CD4-positive, alpha-beta T cell treated with Interleukin-17A for 4 hours (primary cell): ENCODE measurements at regions not wholly inside any gene's neighbourhood (a gene's known extent, or its start where the extent isn't known, plus 50 kb on each side); places are given as distances from the start of the nearest gene placed in this dataset.

ENCODE experiments used
- DNase-seq: peaks from one replicate; pipeline ENCODE4 v3.0.0-alpha.2; 2020; ENCODE audit warnings: mixed read lengths

GRCh38 chr7:118580743-118581382 is 356.4 kb downstream of the ANKRD7 start:
- no peak for DNase-seq

DNA sequence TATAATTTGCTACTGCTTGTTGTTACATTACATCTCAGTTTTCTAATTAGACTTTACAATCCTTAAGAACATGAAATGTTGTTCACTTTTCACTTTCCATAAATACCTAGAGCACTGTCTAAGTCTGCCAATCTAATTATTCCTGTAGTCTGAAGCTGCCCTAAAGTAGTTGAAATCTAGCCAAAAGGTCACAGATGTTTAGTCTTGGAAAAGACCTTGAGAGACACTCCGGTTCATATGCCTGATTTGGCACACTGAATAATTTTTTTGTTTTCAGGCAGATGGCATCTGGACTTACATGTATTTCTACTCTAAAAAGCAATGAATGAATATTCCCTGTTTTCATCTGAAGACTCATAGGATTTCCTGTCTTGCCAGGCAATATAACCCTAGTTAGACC is 359.1 kb downstream of the ANKRD7 start:
- DNase-seq: no peak

DNA sequence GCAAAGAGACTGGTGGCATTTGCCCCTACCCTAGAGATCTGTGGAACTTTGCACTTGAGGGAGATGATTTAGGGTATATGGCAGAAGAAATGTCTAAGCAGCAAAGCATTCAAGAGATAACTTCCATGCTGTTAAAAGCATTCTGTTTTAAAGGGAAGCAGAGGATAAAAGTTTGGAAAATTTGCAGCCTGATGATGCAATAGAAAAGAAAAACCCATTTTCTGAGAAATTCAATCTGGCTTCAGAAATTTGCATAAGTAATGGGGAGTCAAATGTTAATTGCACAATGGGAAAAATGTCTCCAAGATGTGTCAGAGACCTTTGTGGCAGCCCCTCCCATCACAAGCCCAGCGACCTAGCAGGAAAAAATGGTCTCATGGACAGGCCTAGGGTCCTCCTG is 361.7 kb downstream of the ANKRD7 start:
- no peak for DNase-seq

DNA sequence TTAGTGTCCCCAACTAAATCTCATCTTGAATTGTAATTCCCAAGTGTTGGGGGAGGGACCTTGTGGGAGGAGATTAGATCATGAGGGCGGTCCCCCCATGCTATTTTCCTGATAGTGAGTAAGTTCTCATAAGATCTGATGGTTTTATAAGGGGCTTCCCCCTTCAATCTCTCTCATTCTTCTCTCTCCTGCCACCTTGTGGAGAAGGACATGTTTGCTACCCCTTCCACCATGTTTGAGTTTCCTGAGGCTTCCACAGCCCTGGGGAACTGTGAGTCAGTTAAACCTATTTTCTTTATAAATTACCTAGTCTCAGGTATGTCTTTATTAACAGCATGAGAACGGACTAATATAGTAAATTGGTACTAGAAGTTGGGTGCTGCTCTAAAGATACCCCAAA is 365.6 kb downstream of the ANKRD7 start:
- no peak for DNase-seq

DNA sequence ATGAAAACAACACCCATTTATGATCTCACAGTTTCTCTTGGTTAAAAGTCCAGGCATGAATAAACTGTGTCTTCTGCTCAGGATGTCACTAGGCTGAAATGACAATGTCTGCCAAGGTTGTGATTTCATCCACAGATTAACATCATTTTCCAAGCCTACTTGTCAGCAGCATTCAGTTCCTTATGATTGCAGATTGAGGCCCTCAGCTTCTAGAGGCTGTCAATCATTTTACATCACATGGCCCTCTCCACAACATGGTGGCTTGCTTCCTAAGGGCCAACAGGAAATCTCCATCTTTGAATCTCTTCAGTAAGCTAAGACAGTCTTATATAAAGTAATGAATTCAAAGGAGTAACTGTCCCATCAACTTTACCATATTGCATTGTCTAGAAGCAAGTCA is 377.6 kb downstream of the ANKRD7 start:
- no peak for DNase-seq

- no peak for DNase-seq
These were observed 382.1 kb downstream of the ANKRD7 start for GRCh38 chr7:118606602-118607001.

DNA sequence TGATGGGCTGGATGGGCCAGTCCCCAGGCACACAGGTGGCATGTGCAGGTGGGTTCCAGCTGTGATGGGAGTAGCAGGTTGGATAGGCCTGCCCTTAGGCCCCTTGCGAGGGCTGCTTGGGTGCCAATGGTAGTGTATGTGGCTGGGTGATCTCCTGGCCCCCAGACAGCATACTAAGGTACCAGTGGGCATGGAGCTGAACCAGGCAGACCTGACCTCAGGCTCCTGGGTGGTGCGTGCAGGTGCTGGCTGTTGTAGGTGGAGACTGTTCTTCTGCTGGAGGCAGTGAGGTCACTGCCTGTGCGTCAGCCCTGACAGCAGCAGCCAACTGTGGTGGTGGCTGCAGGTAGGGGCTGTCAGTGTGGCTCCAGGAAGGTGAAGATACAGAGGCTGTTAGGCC is 384.7 kb downstream of the ANKRD7 start:
- DNase-seq: no peak

GRCh38 chr7:118615681-118616080 is 391.2 kb downstream of the ANKRD7 start:
- DNase-seq: no peak

- DNase-seq: no peak
These were observed 397.4 kb downstream of the ANKRD7 start for GRCh38 chr7:118621810-118622360.

DNA sequence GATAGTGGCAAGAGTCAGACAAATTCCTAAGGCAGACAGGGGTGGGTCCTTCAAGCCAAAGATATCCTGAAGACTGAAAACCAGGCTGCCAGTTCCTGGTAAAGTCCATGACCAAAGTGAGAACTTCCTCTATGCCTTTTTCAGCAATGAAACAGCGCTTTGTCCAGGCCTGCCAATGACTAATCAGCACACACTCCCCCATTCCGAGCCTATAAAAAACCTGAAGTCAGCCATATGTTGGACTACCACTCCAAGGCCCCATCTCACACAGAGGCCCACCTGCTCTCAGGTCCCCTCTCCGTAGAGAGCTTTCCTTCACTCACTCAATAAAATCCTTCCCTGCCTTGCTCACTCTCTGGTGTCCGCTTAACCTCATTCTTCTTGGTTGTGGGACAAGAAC is 402.2 kb downstream of the ANKRD7 start:
- DNase-seq: no peak

DNA sequence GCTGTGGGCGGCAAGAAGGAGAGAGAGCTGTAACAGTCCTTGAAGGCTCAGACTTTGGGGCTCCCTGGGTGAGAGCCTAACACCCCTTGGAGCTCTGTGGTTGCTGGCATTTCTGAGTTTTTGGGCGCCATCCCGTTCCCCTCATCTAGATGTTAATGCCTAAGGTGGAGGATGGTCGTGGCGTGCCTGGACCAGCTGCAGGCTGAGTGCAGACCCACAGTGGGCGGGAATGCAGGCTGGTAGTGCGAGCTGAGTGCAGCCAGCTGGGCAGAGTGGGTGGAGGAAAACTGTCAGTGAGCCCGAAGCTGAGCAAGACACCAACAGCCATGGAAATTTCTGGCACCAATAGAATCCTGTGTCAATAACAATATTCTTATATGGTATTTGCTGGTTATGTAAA is 403.0 kb downstream of the ANKRD7 start:
- no peak for DNase-seq

- DNase-seq: no peak
These were observed 405.5 kb downstream of the ANKRD7 start for GRCh38 chr7:118629898-118630438.

DNA sequence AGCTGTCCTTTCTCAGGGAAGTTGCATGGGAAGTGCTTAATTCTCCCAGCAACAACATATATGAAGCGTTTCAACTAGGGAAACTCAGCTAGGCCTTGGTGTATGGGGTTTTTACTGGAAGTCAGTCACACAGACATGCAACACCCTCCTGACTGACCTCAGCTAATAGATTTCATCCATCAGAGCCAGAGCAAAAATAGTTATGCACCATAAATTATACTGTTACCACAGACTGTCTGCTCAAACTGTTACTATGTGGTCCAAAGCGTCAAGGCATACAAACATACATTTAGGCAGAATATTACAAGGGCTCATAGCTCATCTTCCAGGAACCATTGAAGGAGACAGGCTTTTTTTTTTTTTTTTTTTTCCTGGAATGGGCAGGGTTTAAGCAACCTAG is 417.9 kb downstream of the ANKRD7 start:
- no peak for DNase-seq

- no peak for DNase-seq
These were observed 419.8 kb downstream of the ANKRD7 start for GRCh38 chr7:118644346-118644745.

DNA sequence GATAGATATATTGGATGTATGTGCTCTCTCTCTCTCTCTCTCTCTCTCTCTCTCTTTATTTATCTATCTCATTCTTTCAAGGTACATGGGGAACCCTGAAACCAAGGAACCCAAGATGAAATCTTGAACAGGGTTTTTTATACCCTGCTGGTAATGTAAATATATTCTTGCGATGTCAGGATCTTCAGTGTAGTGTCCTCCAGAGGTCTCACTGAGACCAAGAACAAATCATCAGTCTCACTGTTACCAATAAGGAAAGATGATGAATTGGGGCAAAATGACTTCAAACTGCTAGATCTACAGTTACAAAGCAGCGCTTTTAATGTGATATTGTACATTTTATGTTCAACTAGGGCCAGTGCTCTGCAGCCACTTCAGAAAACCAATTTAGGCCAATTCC is 423.5 kb downstream of the ANKRD7 start:
- DNase-seq: no peak

DNA sequence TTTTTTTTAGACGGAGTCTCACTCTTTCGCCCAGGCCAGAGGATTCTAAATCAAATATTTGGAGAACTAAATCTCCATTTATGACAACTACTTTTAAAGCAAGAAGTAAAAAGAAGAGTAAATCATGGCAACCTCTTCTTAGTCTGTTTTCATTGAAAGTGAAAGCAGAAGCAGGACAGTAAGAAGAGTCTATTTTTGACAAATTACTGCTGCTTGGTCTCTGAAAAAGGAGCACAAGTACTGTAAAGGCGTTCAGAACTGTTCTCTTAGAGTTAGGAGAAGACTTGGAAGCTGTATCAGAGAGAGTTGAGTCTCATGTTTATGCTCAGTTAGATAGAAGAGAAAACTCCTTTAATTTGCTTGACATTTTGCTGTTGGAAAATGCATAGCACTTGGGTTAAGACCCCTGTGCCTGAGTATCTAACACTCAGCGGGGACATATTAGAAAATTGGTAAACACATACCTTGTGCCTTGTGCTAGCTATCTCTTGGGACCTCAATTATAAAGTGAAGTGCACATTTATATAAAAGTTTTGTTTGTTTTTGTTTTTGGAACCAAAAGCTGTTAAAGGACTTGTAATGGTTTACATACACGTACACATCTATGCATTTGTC is 433.0 kb downstream of the ANKRD7 start:
- no peak for DNase-seq

GRCh38 chr7:118662266-118662665 is 437.8 kb downstream of the ANKRD7 start:
- DNase-seq: no peak

DNA sequence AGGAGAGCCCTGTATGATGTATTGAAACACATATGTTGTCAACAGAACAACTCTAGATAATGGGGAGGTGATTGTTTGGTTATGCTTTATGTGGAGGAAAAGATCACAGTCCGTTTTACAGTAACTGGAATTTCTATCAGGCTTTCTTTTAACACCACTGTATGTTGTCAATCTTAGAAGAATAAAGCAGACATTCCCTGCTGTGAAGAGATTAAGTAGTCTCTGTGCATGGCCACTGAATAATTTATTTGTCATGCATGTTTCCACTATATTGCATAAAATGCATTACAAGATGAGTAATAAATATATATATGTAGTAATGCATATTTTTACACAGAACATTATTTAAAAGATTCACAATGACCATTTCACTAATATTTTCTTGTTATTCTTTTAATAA is 440.0 kb downstream of the ANKRD7 start:
- no peak for DNase-seq

GRCh38 chr7:118671149-118671548 is 446.6 kb downstream of the ANKRD7 start:
- DNase-seq: no peak

GRCh38 chr7:118684796-118685195 is 460.3 kb downstream of the ANKRD7 start:
- DNase-seq: no peak

GRCh38 chr7:118689403-118689802 is 464.9 kb downstream of the ANKRD7 start:
- no peak for DNase-seq

DNA sequence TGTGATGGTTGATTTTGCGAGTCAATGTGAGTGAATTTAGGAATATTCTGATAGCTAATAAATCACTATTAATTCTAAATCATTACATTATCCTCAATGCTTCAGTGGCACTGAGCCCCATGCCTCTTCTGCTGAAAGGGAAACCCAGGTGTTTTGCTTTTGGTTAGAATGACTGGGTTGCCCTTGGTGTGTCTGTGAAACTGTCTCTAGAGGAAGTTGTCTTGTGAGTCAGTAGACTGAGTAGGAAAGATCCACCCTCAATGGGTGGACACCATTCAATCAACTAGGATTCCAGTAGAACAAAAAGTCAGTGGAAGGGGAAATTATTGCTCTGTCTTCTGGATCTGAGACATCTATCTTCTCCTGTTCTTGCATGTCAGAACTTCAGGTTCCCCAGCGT is 472.4 kb downstream of the ANKRD7 start:
- DNase-seq: no peak

DNA sequence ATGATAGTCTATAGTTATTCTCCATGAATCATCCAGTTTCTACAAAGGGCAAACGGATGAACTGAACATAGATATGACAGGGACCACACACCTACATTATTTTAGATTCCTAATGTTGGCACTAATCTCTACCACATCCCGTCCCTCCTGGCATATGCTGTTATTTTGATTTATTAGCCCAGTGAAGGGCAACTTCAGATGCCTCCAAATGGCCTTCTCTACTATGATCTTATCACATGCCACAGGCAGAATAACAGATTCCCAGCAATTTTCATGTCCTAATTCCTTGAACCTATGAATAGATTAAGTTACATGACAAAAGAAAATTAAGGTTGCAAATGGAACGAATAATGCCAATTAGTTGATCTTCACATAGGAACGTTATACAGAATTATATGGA is 474.7 kb downstream of the ANKRD7 start:
- DNase-seq: no peak

DNA sequence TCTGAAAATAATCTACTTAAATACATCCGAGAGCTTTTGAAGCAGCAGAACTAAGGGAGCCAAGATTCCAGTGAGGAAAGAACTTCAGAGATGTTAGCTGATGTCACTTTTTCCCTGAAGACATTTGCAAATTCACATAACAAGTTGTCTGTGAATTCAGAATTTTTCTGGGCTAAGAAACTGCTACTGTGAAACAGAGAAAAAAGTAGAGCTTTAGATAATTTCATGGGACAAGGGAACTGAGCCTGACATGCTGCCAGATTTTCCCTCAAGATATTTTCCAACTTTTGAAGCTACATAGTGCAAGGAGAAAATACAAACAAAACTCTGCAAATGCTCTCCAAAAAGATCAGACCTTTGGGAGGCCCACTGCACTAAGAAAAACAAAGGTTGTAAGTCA is 484.2 kb downstream of the ANKRD7 start:
- DNase-seq: no peak

- no peak for DNase-seq
These were observed 487.2 kb downstream of the ANKRD7 start for GRCh38 chr7:118711688-118712087.
